ENCODE measurements at regions not wholly inside any gene's neighbourhood (a gene's known extent, or its start where the extent isn't known, plus 50 kb on each side); places are given as distances from the start of the nearest gene placed in this dataset.

DNA sequence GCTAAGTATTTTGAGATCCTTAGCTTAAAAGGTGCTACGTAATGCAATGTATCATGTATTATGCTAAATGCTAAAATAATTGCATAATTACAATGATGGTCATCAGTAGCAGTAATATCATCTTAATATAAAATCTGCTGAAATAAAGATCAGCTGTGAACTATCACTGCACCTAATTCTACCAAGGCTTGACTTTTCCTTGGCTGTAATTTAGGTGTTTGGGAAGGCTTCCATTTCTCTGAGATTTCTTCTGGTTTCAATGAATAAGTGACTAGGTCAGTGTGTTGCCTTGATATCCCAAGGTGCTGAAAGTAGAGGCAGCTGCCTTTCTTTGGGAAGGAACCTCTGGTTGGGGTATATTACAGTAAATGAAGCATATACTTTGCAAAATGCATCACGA lies 376.1 kb downstream of the STK39 start:
- TF ChIP-seq POLR2A (IDR thresholded peaks at IDR 0.05) = no peak
- TF ChIP-seq, protein P1, sequence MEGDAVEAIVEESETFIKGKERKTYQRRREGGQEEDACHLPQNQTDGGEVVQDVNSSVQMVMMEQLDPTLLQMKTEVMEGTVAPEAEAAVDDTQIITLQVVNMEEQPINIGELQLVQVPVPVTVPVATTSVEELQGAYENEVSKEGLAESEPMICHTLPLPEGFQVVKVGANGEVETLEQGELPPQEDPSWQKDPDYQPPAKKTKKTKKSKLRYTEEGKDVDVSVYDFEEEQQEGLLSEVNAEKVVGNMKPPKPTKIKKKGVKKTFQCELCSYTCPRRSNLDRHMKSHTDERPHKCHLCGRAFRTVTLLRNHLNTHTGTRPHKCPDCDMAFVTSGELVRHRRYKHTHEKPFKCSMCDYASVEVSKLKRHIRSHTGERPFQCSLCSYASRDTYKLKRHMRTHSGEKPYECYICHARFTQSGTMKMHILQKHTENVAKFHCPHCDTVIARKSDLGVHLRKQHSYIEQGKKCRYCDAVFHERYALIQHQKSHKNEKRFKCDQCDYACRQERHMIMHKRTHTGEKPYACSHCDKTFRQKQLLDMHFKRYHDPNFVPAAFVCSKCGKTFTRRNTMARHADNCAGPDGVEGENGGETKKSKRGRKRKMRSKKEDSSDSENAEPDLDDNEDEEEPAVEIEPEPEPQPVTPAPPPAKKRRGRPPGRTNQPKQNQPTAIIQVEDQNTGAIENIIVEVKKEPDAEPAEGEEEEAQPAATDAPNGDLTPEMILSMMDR (IDR thresholded peaks at IDR 0.05) = no peak
- 93 to 95% methylated on average over 2 of the region's 2 CpGs for WGBS, 2 donors
- H3K4me3 ChIP-seq (ENCODE audit: low read depth, poor library complexity, severe bottlenecking) = no peak overlapping the region
- intact Hi-C loops (cut with DNase I; ENCODE audit: low total_unique reads) = no loop called here
- DNase-seq (ENCODE audit: low spot score in 2 of 2) = no peak

DNA sequence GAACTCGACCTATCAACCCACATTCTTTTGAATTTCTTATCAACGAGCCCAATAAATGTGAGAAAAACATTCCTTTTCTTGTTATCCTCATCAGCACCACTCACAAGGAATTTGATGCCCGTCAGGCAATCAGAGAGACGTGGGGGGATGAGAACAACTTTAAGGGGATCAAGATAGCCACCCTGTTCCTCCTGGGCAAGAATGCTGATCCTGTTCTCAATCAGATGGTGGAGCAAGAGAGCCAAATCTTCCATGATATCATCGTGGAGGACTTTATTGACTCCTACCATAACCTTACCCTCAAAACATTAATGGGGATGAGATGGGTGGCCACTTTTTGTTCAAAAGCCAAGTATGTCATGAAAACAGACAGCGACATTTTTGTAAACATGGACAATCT lies 378.2 kb downstream of the STK39 start:
- intact Hi-C loops (cut with DNase I; ENCODE audit: low total_unique reads) = no loop called here
- no peak for DNase-seq (ENCODE audit: low spot score in 2 of 2)
- no peak overlapping the region for H3K4me3 ChIP-seq (ENCODE audit: low read depth, poor library complexity, severe bottlenecking)
- WGBS, 2 donors = 70 to 71% methylated on average over 6 of the region's 6 CpGs
- TF ChIP-seq, protein P1 (IDR thresholded peaks at IDR 0.05) = no peak
- TF ChIP-seq POLR2A (IDR thresholded peaks at IDR 0.05) = no peak

DNA sequence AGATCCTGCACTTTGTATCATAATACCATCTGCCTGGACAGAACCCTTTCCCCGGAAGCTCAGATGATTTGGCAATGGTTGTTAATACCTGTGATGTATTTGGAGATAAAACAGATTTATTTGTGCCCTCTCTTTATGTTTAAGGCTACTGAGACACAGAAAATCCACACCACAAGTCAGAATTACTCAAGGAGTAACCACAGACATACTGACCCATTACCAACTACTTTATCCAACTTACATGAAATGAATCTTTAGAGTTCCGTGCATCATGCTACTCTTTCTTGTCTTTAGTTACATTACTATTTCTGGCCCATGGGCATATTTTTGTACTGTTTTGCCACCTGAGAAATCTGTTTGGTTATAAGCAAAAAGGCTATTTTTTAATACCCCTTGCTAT lies 384.0 kb downstream of the STK39 start:
- no peak for DNase-seq (ENCODE audit: low spot score in 2 of 2)
- intact Hi-C loops (cut with DNase I; ENCODE audit: low total_unique reads) = no loop called here
- no peak overlapping the region for H3K4me3 ChIP-seq (ENCODE audit: low read depth, poor library complexity, severe bottlenecking)
- 81 to 89% methylated on average over 2 of the region's 2 CpGs for WGBS, 2 donors
- TF ChIP-seq POLR2A (IDR thresholded peaks at IDR 0.05) = no peak
- TF ChIP-seq, protein P1 (IDR thresholded peaks at IDR 0.05) = no peak

DNA sequence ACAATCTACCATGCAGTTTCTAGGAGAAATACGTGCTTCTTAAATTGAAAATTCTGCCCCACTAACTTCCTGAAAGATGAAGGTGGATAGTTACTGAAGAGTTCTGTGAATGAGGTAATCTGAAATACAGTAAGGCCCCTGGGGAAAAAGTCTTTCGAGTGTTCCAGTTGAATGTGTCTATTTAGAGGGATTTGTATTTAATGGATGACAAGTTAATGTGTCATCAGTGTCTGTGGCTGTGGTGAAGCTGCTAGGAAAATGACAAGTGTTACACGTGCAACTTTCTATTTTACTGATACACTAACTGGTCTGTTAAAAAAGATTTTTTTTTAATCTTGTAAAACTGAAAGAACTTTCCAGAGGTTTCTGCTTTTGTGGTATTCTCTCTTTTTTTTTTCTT lies 384.6 kb downstream of the STK39 start:
- TF ChIP-seq POLR2A (IDR thresholded peaks at IDR 0.05) = no peak
- TF ChIP-seq, protein P1 (IDR thresholded peaks at IDR 0.05) = no peak
- 48 to 66% methylated on average over 3 of the region's 3 CpGs for WGBS, 2 donors
- intact Hi-C loops (cut with DNase I; ENCODE audit: low total_unique reads) = no loop called here
- DNase-seq (ENCODE audit: low spot score in 2 of 2) = no peak
- H3K4me3 ChIP-seq (ENCODE audit: low read depth, poor library complexity, severe bottlenecking) = no peak overlapping the region

DNA sequence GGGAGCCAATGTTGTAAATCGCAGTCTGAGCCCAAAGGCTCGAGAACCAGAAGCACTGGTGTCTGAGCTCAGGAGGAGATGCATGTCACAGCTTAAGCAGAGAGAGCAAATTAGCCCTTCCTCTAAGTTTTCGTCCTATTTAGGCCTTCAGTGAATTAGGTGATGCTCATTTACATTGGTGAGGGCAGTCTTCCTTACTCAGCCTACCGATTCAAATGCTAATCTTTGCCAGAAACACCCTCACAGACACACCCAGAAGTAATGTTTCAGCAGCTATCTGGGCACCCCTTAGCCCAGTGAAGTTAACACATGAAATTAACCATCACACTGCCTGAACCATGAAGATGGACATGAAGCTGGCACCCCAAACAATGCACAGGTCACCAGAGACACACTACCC lies 385.1 kb downstream of the STK39 start:
- intact Hi-C loops (cut with DNase I; ENCODE audit: low total_unique reads) = no loop called here
- DNase-seq (ENCODE audit: low spot score in 2 of 2) = no peak
- TF ChIP-seq, protein P1 (IDR thresholded peaks at IDR 0.05) = no peak
- TF ChIP-seq POLR2A (IDR thresholded peaks at IDR 0.05) = no peak
- 89 to 90% methylated on average over 4 of the region's 4 CpGs for WGBS, 2 donors
- no peak overlapping the region for H3K4me3 ChIP-seq (ENCODE audit: low read depth, poor library complexity, severe bottlenecking)

DNA sequence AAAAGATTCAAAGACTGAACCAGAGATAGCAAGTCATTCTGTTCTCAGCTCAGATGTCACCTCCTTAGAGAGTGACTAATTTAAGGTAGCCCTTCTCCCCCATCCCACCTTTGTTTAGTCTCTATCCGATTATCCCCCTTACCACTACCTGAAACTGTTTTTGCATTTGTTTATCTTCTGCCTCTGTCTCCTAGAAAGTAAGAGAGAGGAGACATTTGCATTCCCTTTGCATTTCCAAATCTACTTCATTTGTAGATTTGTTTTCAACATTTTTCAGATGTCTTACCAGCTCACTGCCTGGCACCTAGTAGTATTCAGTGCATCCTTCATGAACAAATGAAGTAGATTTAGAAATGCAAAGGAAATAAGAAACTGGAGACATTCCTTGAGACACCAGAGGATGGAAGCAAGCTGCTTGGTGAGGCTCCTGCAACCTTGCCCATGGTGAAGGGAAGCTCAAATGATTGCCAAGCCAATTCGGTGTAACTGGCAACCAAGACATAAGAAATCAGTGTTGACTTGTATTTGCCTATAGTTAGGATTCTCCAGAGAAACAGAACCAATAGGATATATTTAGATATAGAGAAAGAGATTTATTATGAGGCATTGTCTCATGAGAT lies 385.7 kb downstream of the STK39 start:
- intact Hi-C loops (cut with DNase I; ENCODE audit: low total_unique reads) = no loop called here
- WGBS, 2 donors = 83 to 85% methylated on average over 2 of the region's 2 CpGs
- DNase-seq (ENCODE audit: low spot score in 2 of 2) = no peak
- no peak for TF ChIP-seq POLR2A (IDR thresholded peaks at IDR 0.05)
- TF ChIP-seq, protein P1 (IDR thresholded peaks at IDR 0.05) = no peak
- no peak overlapping the region for H3K4me3 ChIP-seq (ENCODE audit: low read depth, poor library complexity, severe bottlenecking)

All from lower leg skin (tissue), 4 donors.